Pancreas (tissue), 10 donors: ENCODE measurements at regions not wholly inside any gene's neighbourhood (a gene's known extent, or its start where the extent isn't known, plus 50 kb on each side); places are given as distances from the start of the nearest gene placed in this dataset.

Experiments
- ATAC-seq, 4 donors: fragments of 200-7000 bp; cut with Tn5 transposase; one replicate each; pipeline versions ENCODE4 v1.8.0 to v1.9.1; 2020; ENCODE audit warnings: mild to moderate bottlenecking in 4 of 4, moderate library complexity in 4 of 4
- DNase-seq, 6 donors: peaks; one replicate each; pipeline ENCODE4 v3.0.0-alpha.2; 2020
- FAIRE-seq: peaks from 2 replicates; lab custom pipeline; 2012; peaks lifted over from hg19 to GRCh38; lab: Jason Lieb, UNC
- H3K27ac ChIP-seq, 4 donors: fragments of 200-600 bp; sonication (generic); 1 replicate in 3 of 4; 2 replicates in 1 of 4; pipeline versions ENCODE4 v1.5.0 to v1.8.0; 2020
- H3K27me3 ChIP-seq, 4 donors: fragments of 200-600 bp; one replicate each; pipeline ENCODE4 v1.8.0; 2021
- H3K36me3 ChIP-seq, 3 donors: fragments of 200-600 bp; sonication (generic) in 1 of 3; one replicate each; pipeline versions ENCODE4 v1.5.0 to v1.8.0; 2020 to 2021
- H3K4me1 ChIP-seq, 3 donors: fragments of 200-600 bp; one replicate each; pipeline ENCODE4 v1.8.0; 2021
- H3K4me3 ChIP-seq, 4 donors: fragments of 200-600 bp; sonication (generic) in 2 of 4; one replicate each; pipeline versions ENCODE4 v1.5.0 to v1.8.0; 2020 to 2021
- H3K9me3 ChIP-seq, 4 donors: fragments of 200-600 bp; one replicate each; pipeline ENCODE4 v1.8.0; 2021
- WGBS, 2 donors: extraction: QIAGEN DNeasy Blood & Tissue Kit; methylation state at CpG; one replicate each; pipeline ENCODE4 v1.1.7; 2013; 5-methylcytosine and 5-hydroxymethylcytosine counted together
- intact Hi-C, 3 donors: fragments of 100-400 bp; cut with DNase I; formaldehyde crosslinking; loops; one replicate each; pipeline versions ENCODE4 v1.11.1 to v1.14.2; 2022
- TF ChIP-seq, protein P1 (sequence below), 4 donors: fragments of 200-600 bp; sonication (generic) in 3 of 4; IDR thresholded peaks; one replicate each; pipeline versions ENCODE4 v1.5.0 to v1.8.0; 2021; ENCODE audit warnings: antibody characterized with exemption in 4 of 4
- donor health status: healthy with polysubstance abuse.
- donor health status: DM: no; HTN: no; CAD: no; lungs with moderate emphysema.
- donor health status: DM: no; HTN: no; CAD: no.
- donor health status: control.
- donor health status: control.
- donor health status: Bipolar disorder and iron deficiency.
- donor health status: DM: yes; HTN: yes; CAD: no.
- donor health status: DM: no; HTN: no; CAD: no.
- donor health status: DM: no; HTN: no; CAD: no.
- donor health status: DM: yes; HTN: yes; CAD: no.

- ATAC-seq, result no peak
- TF ChIP-seq, protein P1, sequence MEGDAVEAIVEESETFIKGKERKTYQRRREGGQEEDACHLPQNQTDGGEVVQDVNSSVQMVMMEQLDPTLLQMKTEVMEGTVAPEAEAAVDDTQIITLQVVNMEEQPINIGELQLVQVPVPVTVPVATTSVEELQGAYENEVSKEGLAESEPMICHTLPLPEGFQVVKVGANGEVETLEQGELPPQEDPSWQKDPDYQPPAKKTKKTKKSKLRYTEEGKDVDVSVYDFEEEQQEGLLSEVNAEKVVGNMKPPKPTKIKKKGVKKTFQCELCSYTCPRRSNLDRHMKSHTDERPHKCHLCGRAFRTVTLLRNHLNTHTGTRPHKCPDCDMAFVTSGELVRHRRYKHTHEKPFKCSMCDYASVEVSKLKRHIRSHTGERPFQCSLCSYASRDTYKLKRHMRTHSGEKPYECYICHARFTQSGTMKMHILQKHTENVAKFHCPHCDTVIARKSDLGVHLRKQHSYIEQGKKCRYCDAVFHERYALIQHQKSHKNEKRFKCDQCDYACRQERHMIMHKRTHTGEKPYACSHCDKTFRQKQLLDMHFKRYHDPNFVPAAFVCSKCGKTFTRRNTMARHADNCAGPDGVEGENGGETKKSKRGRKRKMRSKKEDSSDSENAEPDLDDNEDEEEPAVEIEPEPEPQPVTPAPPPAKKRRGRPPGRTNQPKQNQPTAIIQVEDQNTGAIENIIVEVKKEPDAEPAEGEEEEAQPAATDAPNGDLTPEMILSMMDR (IDR thresholded peaks at IDR 0.05), result no peak
- H3K9me3 ChIP-seq, result no peaks in the 10 kb centered on the region
- H3K36me3 ChIP-seq, result no peaks in the 10 kb centered on the region
- DNase-seq, result no peak
- no peaks in the 10 kb centered on the region for H3K4me1 ChIP-seq
- intact Hi-C loops, result no loop called here
- no peaks in the 10 kb centered on the region for H3K27me3 ChIP-seq
- no peak overlapping the region for H3K27ac ChIP-seq
- no peak overlapping the region for H3K4me3 ChIP-seq
- no peak for FAIRE-seq
- 54 to 68% methylated on average over 7 of the region's 7 CpGs for WGBS, 2 donors
Observed at GRCh38 chr22:48143856-48144255, 1381.4 kb downstream of the TBC1D22A start.

DNA sequence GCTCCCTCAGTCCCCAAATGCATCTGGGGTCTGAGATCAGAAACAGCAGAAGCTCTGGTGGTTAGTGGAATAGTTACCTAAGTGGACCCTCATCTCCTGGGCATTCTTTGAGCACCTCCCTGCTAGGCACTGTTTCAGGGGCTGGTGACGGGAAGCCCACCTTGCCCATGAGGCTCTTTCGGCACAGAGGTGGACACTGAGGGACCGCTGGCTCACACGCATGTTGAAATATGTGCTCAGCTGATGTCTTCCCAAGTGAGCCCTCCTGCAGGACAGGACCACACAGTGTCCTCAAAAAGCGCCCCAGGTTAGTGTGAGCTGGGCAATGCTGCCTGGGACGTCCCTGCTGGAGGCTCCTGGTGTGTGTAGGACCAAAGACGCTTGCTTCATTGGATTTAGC lies 1379.9 kb downstream of the TBC1D22A start:
- FAIRE-seq, result no peak
- Histone ChIP-seq H3K9me3 (no peaks in the 10 kb centered on the region), H3K27me3 (no peaks in the 10 kb centered on the region), H3K4me3 (no peak overlapping the region), H3K36me3 (no peaks in the 10 kb centered on the region), H3K4me1 (no peaks in the 10 kb centered on the region), H3K27ac (no peak overlapping the region)
- TF ChIP-seq, protein P1 (IDR thresholded peaks at IDR 0.05), result no peak
- ATAC-seq, result no peak
- DNase-seq, result no peak
- WGBS, 2 donors, result 54 to 69% methylated on average over 7 of the region's 7 CpGs
- intact Hi-C loops, result no loop called here

DNA sequence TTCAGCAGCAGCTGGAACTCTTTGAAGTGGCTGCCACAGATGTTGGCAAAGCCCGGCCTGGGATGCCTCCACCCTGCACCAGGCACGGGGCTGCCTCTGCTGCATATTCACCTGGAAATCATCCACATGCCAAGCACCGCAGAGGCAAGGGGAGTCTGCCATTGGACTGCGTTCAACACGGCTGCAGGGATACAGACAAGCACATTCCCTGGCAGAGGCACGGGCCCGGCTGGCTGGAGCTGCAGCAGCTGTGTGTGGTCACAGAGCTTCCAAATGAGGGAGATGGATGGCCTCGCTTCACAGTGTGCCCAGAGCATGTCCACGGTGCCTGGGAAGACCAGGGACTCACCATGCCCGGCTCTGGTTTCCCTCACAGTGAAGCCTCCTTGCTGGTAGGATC lies 1378.9 kb downstream of the TBC1D22A start:
- Histone ChIP-seq H3K27ac (no peak overlapping the region), H3K27me3 (no peaks in the 10 kb centered on the region), H3K9me3 (no peaks in the 10 kb centered on the region), H3K4me3 (no peak overlapping the region), H3K36me3 (no peaks in the 10 kb centered on the region), H3K4me1 (no peaks in the 10 kb centered on the region)
- FAIRE-seq (no peak), ATAC-seq (no peak), DNase-seq (no peak)
- intact Hi-C loops, result no loop called here
- 33 to 51% methylated on average over 10 of the region's 10 CpGs for WGBS, 2 donors
- TF ChIP-seq, protein P1 (IDR thresholded peaks at IDR 0.05), result no peak

DNA sequence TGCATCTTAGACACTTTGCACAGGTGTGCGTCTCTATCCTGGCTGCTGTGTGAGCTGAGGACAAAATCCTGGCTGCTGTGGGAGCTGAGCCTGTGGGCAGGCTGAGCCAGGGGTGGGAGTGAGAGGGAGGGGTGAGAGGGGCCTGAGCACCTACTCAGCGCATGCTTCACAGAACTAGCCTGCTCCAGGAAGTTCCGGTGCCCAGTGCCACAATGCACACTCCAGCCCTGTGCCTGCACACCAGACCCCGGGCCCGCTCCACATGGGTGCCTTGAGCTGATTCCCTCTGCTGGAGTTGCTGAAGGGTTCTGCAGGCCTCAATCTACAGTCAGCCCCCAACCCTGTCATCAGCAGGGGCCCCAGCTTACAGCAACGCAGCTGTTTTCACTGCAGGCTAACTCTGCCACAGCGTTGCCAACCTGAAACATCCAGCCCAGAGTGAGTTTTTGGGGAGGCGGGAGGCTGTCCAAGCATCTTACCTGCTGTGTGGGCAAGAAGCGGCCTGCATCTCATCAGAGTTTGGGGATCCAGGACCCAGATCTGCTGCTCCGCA lies 1377.9 kb downstream of the TBC1D22A start:
- H3K36me3 ChIP-seq, result no peaks in the 10 kb centered on the region
- H3K9me3 ChIP-seq, result no peaks in the 10 kb centered on the region
- TF ChIP-seq, protein P1 (IDR thresholded peaks at IDR 0.05), result no peak
- no peak for DNase-seq
- no peak for ATAC-seq
- WGBS, 2 donors, result 73 to 82% methylated on average over 10 of the region's 10 CpGs
- intact Hi-C loops, result no loop called here
- H3K4me3 ChIP-seq, result no peak overlapping the region
- no peak overlapping the region for H3K27ac ChIP-seq
- no peaks in the 10 kb centered on the region for H3K4me1 ChIP-seq
- no peaks in the 10 kb centered on the region for H3K27me3 ChIP-seq
- FAIRE-seq, result no peak

DNA sequence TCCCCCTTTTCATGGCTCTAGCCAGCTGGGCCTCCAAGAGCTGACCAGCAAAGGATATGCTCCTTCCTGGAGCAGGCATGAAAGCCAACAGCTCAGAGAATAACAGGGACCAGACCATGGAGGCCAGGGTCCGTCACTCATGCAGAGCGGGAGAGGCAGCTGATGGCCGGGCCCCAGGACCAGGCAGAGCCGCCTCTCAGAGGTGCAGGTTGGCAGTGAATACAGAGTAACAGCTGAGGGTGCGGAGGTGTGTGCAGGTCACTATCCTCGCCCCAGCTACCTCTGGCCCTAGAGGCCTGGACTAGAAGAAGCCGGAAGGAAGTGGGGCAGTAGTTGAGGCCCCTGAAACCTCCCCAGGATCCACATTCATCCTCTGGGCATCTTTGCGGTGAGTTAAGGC lies 1377.3 kb downstream of the TBC1D22A start:
- Histone ChIP-seq H3K27me3 (no peaks in the 10 kb centered on the region), H3K27ac (no peak overlapping the region), H3K4me1 (no peaks in the 10 kb centered on the region), H3K9me3 (no peaks in the 10 kb centered on the region), H3K36me3 (no peaks in the 10 kb centered on the region), H3K4me3 (no peak overlapping the region)
- no peak for ATAC-seq
- no peak for DNase-seq
- intact Hi-C loops, result no loop called here
- no peak for FAIRE-seq
- WGBS, 2 donors, result 60 to 66% methylated on average over 8 of the region's 8 CpGs
- TF ChIP-seq, protein P1 (IDR thresholded peaks at IDR 0.05), result no peak
